Stomach smooth muscle (tissue), 2 donors: ENCODE measurements at regions not wholly inside any gene's neighbourhood (a gene's known extent, or its start where the extent isn't known, plus 50 kb on each side); places are given as distances from the start of the nearest gene placed in this dataset.

Experiments
- H3K27ac ChIP-seq: one replicate; pipeline ENCODE4 v1.7.0; 2013; ENCODE audit warnings: mild to moderate bottlenecking, low read length, inconsistent platforms
- H3K27me3 ChIP-seq, 2 donors: one replicate each; pipeline ENCODE4 v1.7.0; 2013; ENCODE audit warnings: low read length in 2 of 2; ENCODE audit not compliant: insufficient read depth in 2 of 2, control insufficient read depth in 1 of 2
- H3K36me3 ChIP-seq, 2 donors: one replicate each; pipeline ENCODE4 v1.7.0; 2013; ENCODE audit warnings: low read length in 2 of 2; ENCODE audit not compliant: control insufficient read depth in 2 of 2, insufficient read depth in 2 of 2
- H3K4me1 ChIP-seq: one replicate; pipeline ENCODE4 v1.7.0; 2013; ENCODE audit warnings: low read length; ENCODE audit not compliant: control insufficient read depth, insufficient read depth
- H3K4me3 ChIP-seq, 2 donors: one replicate each; pipeline ENCODE4 v1.7.0; 2013; ENCODE audit warnings: low read length in 2 of 2
- H3K9ac ChIP-seq, 2 donors: one replicate each; pipeline ENCODE4 v1.7.0; 2013; ENCODE audit warnings: low read length in 2 of 2, mild to moderate bottlenecking in 1 of 2
- H3K9me3 ChIP-seq, 2 donors: one replicate each; pipeline ENCODE4 v1.7.0; 2013; ENCODE audit warnings: low read length in 2 of 2; ENCODE audit not compliant: control insufficient read depth in 2 of 2
- donor health status: healthy.
- donor health status: Pancreatic carcinoma.

GRCh38 chr15:35857567-35858226 lies 311.7 kb upstream of the DPH6 start:
- Histone ChIP-seq H3K9me3 (no peaks in the 10 kb centered on the region), H3K4me1 (no peaks in the 10 kb centered on the region), H3K4me3 (no peak overlapping the region), H3K36me3 (no peaks in the 10 kb centered on the region), H3K27ac (no peak overlapping the region), H3K9ac (no peak overlapping the region), H3K27me3 (no peaks in the 10 kb centered on the region)

- no peaks in the 10 kb centered on the region for H3K9me3 ChIP-seq
- no peaks in the 10 kb centered on the region for H3K4me1 ChIP-seq
- no peak overlapping the region for H3K4me3 ChIP-seq
- no peak overlapping the region for H3K9ac ChIP-seq
- H3K36me3 ChIP-seq: no peaks in the 10 kb centered on the region
- H3K27me3 ChIP-seq: no peaks in the 10 kb centered on the region
- no peak overlapping the region for H3K27ac ChIP-seq
Observed at GRCh38 chr15:35858707-35859106, 312.7 kb upstream of the DPH6 start.

DNA sequence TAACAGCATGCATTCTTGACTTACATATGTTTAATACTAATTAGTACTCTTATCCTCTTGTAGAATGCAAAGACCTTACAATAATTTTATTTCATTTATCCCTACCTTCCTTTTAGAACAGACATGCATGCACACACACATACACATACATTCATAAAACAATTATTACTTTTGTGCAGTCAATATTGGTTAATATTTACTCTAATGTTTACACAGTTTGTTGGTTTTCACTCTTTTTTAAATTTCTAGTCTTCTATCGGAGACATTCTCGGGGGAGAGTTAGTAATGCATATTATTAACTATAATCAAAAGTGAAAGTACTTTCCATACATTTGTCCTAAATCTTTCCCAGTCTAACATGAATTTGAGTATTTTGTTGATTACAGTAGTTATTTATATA lies 317.7 kb upstream of the DPH6 start:
- Histone ChIP-seq H3K27ac (no peak overlapping the region), H3K9me3 (no peaks in the 10 kb centered on the region), H3K4me1 (no peaks in the 10 kb centered on the region), H3K9ac (no peak overlapping the region), H3K36me3 (no peaks in the 10 kb centered on the region), H3K4me3 (no peak overlapping the region), H3K27me3 (no peaks in the 10 kb centered on the region)

- no peaks in the 10 kb centered on the region for H3K36me3 ChIP-seq
- no peak overlapping the region for H3K9ac ChIP-seq
- no peaks in the 10 kb centered on the region for H3K4me1 ChIP-seq
- no peak overlapping the region for H3K4me3 ChIP-seq
- no peaks in the 10 kb centered on the region for H3K27me3 ChIP-seq
- no peaks in the 10 kb centered on the region for H3K9me3 ChIP-seq
- H3K27ac ChIP-seq: no peak overlapping the region
Observed at GRCh38 chr15:35867356-35867755, 321.4 kb upstream of the DPH6 start.

GRCh38 chr15:35871282-35871681 lies 325.3 kb upstream of the DPH6 start:
- H3K27ac ChIP-seq: no peak overlapping the region
- H3K4me3 ChIP-seq: no peak overlapping the region
- H3K36me3 ChIP-seq: no peaks in the 10 kb centered on the region
- no peaks in the 10 kb centered on the region for H3K9me3 ChIP-seq
- no peaks in the 10 kb centered on the region for H3K4me1 ChIP-seq
- H3K9ac ChIP-seq: no peak overlapping the region
- H3K27me3 ChIP-seq: no peaks in the 10 kb centered on the region

DNA sequence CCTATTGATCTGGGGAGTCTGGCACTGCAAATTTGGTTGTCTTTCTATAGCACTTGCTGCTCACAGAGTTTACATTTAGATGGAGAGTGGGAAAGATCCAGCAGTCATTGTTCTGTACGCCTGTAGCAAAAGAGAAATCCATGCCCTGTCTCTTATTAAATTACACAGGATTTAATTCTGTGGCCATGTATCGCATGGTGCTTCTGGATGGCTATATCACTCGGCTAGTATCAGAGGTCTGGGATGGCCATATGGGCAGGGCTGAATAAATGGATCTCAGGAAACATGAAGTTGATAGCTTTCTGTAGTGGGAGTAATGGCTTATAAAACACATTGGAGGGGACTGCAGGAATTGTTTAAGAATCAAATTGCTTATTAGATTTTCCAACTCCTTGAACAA lies 325.8 kb upstream of the DPH6 start:
- Histone ChIP-seq H3K9me3 (no peaks in the 10 kb centered on the region), H3K27me3 (no peaks in the 10 kb centered on the region), H3K27ac (no peak overlapping the region), H3K4me3 (no peak overlapping the region), H3K36me3 (no peaks in the 10 kb centered on the region), H3K4me1 (no peaks in the 10 kb centered on the region), H3K9ac (no peak overlapping the region)

- Histone ChIP-seq H3K4me1 (no peaks in the 10 kb centered on the region), H3K27ac (no peak overlapping the region), H3K9ac (no peak overlapping the region), H3K27me3 (no peaks in the 10 kb centered on the region), H3K36me3 (no peaks in the 10 kb centered on the region), H3K4me3 (no peak overlapping the region), H3K9me3 (no peaks in the 10 kb centered on the region)
Observed at GRCh38 chr15:35872577-35872976, 326.6 kb upstream of the DPH6 start.

GRCh38 chr15:35874260-35874905 lies 328.4 kb upstream of the DPH6 start:
- Histone ChIP-seq H3K27ac (no peak overlapping the region), H3K4me3 (no peak overlapping the region), H3K9ac (no peak overlapping the region), H3K4me1 (no peaks in the 10 kb centered on the region), H3K36me3 (no peaks in the 10 kb centered on the region), H3K9me3 (no peaks in the 10 kb centered on the region), H3K27me3 (no peaks in the 10 kb centered on the region)

DNA sequence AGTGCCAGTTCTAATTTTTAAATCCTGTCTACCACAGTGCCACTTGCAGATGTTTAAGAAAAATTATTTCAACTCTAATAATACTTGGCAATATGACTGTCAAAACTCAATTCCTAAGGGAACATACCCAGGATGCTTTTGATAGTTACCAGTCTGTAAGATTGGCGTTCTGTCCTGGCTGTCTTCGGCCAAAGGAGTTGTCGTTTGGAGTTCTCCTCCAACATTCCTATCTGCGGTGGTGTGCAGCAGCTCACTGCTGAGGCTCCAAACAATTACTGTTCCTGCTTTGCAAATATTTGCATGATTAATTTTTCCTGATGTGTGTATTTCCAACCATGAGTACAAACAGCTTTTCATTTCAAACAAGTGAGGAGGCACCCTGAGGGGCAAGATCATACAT lies 330.8 kb upstream of the DPH6 start:
- H3K27me3 ChIP-seq: no peaks in the 10 kb centered on the region
- H3K27ac ChIP-seq: no peak overlapping the region
- H3K9ac ChIP-seq: no peak overlapping the region
- no peak overlapping the region for H3K4me3 ChIP-seq
- H3K4me1 ChIP-seq: no peaks in the 10 kb centered on the region
- H3K36me3 ChIP-seq: no peaks in the 10 kb centered on the region
- H3K9me3 ChIP-seq: no peaks in the 10 kb centered on the region

DNA sequence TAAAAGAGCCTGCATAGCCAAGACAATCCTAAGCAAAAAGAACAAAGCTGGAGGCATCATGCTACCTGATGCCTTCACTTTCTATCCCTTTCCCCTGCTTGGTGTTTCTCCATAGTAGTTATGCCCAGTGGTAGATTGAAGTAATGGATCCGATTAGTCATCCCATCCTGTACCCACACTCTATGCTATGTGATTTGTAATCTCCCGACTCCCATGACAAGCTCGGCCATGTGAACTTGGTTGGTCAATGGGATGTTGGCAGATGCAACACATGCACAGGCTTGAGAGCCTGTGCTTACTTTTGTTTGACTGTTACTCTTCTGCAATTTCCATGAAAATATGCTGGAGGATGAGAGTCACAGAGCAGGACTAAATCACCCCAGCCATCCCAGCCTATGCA lies 334.9 kb upstream of the DPH6 start:
- no peaks in the 10 kb centered on the region for H3K27me3 ChIP-seq
- no peak overlapping the region for H3K27ac ChIP-seq
- no peak overlapping the region for H3K4me3 ChIP-seq
- no peaks in the 10 kb centered on the region for H3K4me1 ChIP-seq
- H3K9me3 ChIP-seq: no peaks in the 10 kb centered on the region
- H3K9ac ChIP-seq: no peak overlapping the region
- no peaks in the 10 kb centered on the region for H3K36me3 ChIP-seq

DNA sequence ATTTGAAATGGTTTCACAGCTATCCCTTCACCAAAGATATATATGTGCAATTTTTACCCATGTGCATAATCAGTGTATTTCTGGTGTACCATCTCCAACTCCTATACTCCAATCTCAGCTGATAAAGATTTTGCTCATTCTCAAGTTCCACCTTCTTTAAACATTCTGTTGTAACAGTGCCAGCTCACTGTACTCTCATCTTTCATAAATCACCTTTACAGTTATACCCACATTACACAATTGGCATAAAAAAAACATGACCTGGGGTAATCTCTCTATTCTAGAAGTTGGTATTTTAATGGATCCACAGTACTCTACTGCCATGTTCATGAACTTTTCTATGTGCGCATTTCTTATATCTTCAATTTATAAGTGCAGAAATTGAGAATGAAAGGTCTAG lies 339.9 kb upstream of the DPH6 start:
- Histone ChIP-seq H3K4me3 (no peak overlapping the region), H3K4me1 (no peaks in the 10 kb centered on the region), H3K27ac (no peak overlapping the region), H3K9me3 (no peaks in the 10 kb centered on the region), H3K9ac (no peak overlapping the region), H3K27me3 (no peaks in the 10 kb centered on the region), H3K36me3 (no peaks in the 10 kb centered on the region)
